Heart left ventricle (tissue), 13 donors: ENCODE measurements at regions not wholly inside any gene's neighbourhood (a gene's known extent, or its start where the extent isn't known, plus 50 kb on each side); places are given as distances from the start of the nearest gene placed in this dataset.

Experiments used
- CTCF ChIP-seq, 12 donors: fragments of 200-600 bp; sonication (generic) in 4 of 12; IDR thresholded peaks; one replicate each; pipeline versions ENCODE4 v1.5.0 to v1.8.0; 2018 to 2022; ENCODE audit warnings: antibody characterized with exemption in 12 of 12, mild to moderate bottlenecking in 5 of 12
- POLR2A ChIP-seq, 2 donors: fragments of 450-650 bp; IDR thresholded peaks; one replicate each; pipeline ENCODE4 v1.6.1; 2017; ENCODE audit warnings: antibody characterized with exemption in 2 of 2, mild to moderate bottlenecking in 2 of 2, moderate library complexity in 2 of 2
- donor health status: ischemic (EF 13 %, LVEDD 7.1; RV severe dilation, severe dysfunction).
- donor health status: DM: no; HTN: yes; CAD: no.
- donor health status: DM: no; HTN: no; CAD: no.
- donor health status: ischemic (EF 25% LVEDD 6.9; RV normal size, moderate dysfunction).
- donor health status: ischemic (EF 25% LVEDD 5.7; RV mildly dilated, moderate dysfunction).
- donor health status: ischemic (EF 35%, LVEDD 5.7; RV mildly dilated, moderate dysfunction).
- donor health status: nonischemic (EF 11% LVEDD 7.7; RV severe dilation, severe dysfunction).
- donor health status: DM: yes; HTN: yes; CAD: no.
- donor health status: PGD.
- donor health status: ischemic (EF 29% LVEDD 5.4; RV normal size, mild dysfunction).
- donor health status: nonischemic (EF 23%, LVEDD 6.1; RV moderate dilation, normal function).

- TF ChIP-seq POLR2A (IDR thresholded peaks at IDR 0.05) (no peak), CTCF (IDR thresholded peaks at IDR 0.05) (no peak)
Observed at GRCh38 chr17:71725811-71726210, 395.0 kb upstream of the SOX9 start.
